IPS-20b (cell line): ENCODE measurements at regions not wholly inside any gene's neighbourhood (a gene's known extent, or its start where the extent isn't known, plus 50 kb on each side); places are given as distances from the start of the nearest gene placed in this dataset.

Experiments
- H3K27ac ChIP-seq: one replicate; pipeline ENCODE4 v1.5.1; 2013; ENCODE audit warnings: low read length
- H3K27me3 ChIP-seq: 2 replicates; pipeline ENCODE4 v1.6.1; 2013; ENCODE audit warnings: mild to moderate bottlenecking, low read length, inconsistent platforms; ENCODE audit not compliant: insufficient read depth
- H3K36me3 ChIP-seq: 2 replicates; pipeline ENCODE4 v1.6.1; 2013; ENCODE audit warnings: low read depth, mild to moderate bottlenecking, inconsistent platforms, low read length, moderate library complexity; ENCODE audit not compliant: insufficient read depth
- H3K4me1 ChIP-seq: 2 replicates; pipeline ENCODE4 v1.6.1; 2013; ENCODE audit warnings: mild to moderate bottlenecking, control low read depth, inconsistent platforms, low read length, moderate library complexity; ENCODE audit not compliant: insufficient read depth
- H3K4me3 ChIP-seq: 2 replicates; pipeline ENCODE4 v1.5.1; 2013; ENCODE audit warnings: mild to moderate bottlenecking, low read length, inconsistent platforms
- H3K9ac ChIP-seq: 2 replicates; pipeline ENCODE4 v1.6.1; 2013; ENCODE audit warnings: low read depth, mild to moderate bottlenecking, inconsistent platforms, low read length, moderate library complexity
- H3K9me3 ChIP-seq: 2 replicates; pipeline ENCODE4 v1.6.1; 2013; ENCODE audit warnings: mild to moderate bottlenecking, low read depth, low read length, inconsistent platforms; ENCODE audit not compliant: insufficient read depth

DNA sequence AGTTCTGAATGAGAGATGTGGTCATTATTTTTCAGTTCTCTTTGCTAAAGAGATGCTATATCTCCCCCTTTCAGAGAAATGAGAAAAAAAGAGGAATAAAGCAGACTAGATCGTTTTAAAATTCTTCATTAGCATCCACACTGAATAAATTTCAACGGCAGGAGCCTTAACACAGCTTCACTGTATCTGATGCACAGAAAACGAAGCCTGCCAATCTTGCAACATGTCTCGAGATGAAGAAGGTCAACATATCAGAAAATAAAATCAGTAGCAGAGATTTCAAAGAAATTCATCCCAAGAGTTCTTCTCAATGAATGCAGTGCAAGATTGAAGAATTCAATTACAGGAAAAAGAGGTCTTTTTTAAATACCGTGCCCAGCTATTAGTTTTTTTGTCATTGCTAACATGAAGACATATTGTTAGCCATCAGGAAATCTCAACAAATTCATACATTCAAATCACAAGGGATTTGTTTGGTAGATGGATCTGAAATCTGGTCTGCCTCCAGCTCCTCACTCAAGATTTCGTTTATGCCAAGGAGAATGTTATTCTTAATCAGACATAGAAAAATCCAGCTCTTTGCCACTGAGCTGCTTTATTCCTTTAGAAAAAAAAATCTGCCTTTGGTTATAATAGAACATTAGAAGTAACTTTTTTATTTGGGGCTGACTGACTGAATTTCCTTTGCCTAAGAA, 76.4 kb upstream of the DAB1 start:
- H3K9ac ChIP-seq = no peak overlapping the region
- no peaks in the 10 kb centered on the region for H3K9me3 ChIP-seq
- no peak overlapping the region for H3K4me3 ChIP-seq
- no peaks in the 10 kb centered on the region for H3K36me3 ChIP-seq
- H3K27ac ChIP-seq = no peak overlapping the region
- no peaks in the 10 kb centered on the region for H3K4me1 ChIP-seq
- H3K27me3 ChIP-seq = no peaks in the 10 kb centered on the region

DNA sequence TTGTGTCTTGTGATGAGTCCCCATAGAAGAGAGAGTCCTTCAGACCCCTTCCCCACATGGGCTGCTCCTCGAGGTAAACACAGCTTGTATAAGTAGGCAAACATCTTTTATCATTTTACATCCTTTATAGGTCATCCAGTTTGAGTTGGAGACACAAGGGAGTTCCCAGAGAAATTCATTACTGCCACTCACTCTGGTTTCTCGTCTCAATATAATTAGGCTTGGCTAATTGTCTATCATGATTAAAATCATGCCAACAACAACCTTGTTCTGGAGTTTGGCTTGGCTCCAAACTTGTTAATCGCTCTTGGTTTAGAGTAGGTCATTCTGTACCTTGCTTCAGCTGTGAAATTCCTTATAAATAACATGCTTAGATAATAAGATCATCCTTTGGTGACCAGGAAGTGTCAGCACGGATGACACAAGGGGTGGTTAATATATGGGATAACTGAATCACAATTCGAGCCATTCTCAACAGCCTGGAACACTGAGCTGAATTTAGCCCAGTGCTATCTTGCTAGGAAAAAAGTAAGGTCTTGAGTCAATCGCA, 70.7 kb upstream of the DAB1 start:
- Histone ChIP-seq H3K27ac (no peak overlapping the region), H3K9ac (no peak overlapping the region), H3K4me1 (no peaks in the 10 kb centered on the region), H3K36me3 (no peaks in the 10 kb centered on the region), H3K27me3 (no peaks in the 10 kb centered on the region), H3K9me3 (no peaks in the 10 kb centered on the region), H3K4me3 (no peak overlapping the region)

DNA sequence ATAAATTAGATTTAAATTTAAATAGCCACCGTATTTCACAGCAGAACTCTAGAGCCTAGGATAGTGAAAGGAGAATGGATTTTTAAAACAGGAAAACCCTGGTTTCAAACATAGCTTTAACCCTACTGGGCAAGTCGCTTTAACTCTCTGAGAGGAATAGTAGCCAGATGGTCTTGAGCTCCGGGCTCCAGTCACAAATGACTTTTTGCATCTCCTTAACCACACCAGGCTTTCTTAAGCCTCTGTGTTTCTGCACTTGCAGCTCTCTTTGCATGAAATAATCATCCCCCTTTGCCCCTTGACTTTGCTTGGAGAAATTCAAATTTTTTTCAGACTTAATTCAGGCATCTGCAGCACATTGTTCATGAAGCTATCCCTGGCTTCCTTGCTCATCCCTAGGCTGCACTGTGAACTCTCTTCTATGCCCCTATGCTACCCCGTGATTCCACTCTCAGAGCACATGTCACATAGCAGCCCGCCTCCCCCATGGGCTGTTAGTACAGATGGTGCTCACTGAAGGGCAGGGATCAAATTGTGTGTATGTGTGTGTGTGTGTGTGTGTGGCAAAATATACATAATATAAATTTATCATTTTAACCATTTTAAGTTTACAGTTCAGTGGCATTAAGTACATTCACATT, 68.8 kb upstream of the DAB1 start:
- Histone ChIP-seq H3K27me3 (no peaks in the 10 kb centered on the region), H3K4me1 (0 out of 2 replicates have a peak, but pooled peaks cover 4% of the 10 kb centered on the region), H3K4me3 (no peak overlapping the region), H3K9ac (no peak overlapping the region), H3K9me3 (no peaks in the 10 kb centered on the region), H3K27ac (no peak overlapping the region), H3K36me3 (no peaks in the 10 kb centered on the region)

DNA sequence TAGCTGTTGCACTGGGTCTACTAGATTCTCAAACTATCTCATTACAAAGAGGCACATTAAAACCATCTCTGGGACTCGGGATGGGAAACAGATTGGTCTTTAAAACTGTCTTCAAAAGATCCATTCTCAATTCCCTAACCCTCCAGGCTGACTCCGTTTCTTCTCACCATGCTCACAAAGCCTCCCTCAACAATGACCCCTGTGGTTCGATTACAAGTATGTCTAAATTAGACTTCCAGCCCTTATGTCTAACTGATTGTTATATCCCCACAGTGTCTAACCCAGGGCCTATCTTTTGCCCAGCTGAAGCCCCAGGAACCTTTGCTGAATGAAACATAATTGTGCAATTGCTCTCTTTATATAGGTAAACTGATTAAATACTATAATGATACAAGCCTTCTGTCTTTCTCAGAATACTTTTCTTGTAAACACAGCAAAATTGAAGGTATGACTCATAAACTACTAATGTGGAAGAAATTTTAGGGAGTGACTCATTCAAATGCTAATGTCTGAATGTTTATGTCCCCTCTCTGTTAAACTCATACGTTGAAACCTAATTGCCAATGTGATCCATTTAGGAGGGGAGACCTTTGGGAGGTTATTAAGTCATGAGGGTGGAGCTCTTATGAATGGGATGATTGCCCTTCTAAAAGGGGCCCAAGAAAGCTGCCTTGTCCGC, 65.6 kb upstream of the DAB1 start:
- Histone ChIP-seq H3K27me3 (no peaks in the 10 kb centered on the region), H3K9ac (no peak overlapping the region), H3K4me3 (no peak overlapping the region), H3K9me3 (no peaks in the 10 kb centered on the region), H3K4me1 (0 out of 2 replicates have a peak, but pooled peaks cover 4% of the 10 kb centered on the region), H3K36me3 (no peaks in the 10 kb centered on the region), H3K27ac (no peak overlapping the region)

DNA sequence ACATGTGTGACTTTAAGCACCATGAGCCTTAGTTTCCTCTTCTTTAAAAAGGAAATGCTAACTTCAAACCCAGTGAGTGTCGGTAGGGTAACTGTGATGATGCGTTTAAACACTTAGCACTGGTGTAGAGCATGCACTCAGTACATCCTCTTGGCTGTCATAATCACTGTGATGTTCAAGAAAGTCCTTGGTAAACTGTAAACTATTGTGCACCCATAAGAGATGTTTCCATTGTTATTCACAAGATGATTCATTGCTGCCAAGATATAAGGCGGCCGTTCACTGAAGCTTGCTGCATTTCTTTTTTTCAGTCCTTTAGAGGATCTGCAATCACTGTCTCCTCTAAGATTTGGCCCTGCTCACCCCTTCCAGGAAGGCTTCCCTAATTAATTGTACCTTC, 61.8 kb upstream of the DAB1 start:
- H3K36me3 ChIP-seq = no peaks in the 10 kb centered on the region
- no peaks in the 10 kb centered on the region for H3K27me3 ChIP-seq
- no peak overlapping the region for H3K9ac ChIP-seq
- no peaks in the 10 kb centered on the region for H3K9me3 ChIP-seq
- H3K4me1 ChIP-seq = 0 out of 2 replicates have a peak, but pooled peaks cover 4% of the 10 kb centered on the region
- no peak overlapping the region for H3K4me3 ChIP-seq
- H3K27ac ChIP-seq = no peak overlapping the region

DNA sequence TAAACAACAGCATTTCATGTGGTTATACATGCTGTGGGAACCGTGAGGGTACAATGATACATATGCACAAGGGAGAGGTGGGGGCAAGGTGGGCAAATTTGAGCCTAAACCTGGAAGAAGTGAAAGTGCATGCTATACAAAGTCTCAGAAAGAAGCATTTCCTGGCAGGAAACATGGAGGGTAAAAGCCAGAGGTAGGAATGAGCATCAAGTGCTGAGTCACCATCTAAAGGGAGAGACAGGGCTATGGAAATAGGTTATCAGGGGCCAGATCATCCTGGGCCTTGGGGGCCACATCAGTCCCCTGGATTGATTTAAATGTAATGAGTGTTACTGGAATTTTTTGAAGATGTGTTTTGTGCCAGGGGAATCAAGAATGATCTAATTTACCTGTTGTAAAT, 60.1 kb upstream of the DAB1 start:
- no peak overlapping the region for H3K4me3 ChIP-seq

DNA sequence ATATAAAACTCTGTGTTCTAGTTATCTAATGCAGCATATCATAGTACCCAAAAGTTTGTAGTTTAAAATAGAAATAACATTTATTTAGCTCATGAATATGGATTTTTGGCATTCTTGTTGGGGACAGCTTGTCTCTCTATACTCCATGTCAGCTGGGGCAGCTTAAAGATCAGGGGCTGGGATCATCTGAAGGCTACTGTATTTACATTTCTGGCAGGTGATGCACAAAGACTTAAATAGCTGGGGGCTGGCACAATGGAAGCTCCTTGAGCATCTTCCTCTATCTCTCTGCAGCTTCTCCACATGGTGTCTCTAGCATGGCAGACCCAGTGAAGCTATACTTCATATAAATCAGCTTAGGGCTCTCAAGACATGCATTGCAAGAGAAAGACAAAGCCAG, 55.6 kb upstream of the DAB1 start:
- no peaks in the 10 kb centered on the region for H3K36me3 ChIP-seq
- H3K9ac ChIP-seq = no peak overlapping the region

More for the DNA sequence above, 60.1 kb upstream of the DAB1 start:
- Histone ChIP-seq H3K36me3 (no peaks in the 10 kb centered on the region), H3K27ac (no peak overlapping the region), H3K9me3 (no peaks in the 10 kb centered on the region), H3K9ac (no peak overlapping the region), H3K4me1 (no peaks in the 10 kb centered on the region), H3K27me3 (no peaks in the 10 kb centered on the region)

DNA sequence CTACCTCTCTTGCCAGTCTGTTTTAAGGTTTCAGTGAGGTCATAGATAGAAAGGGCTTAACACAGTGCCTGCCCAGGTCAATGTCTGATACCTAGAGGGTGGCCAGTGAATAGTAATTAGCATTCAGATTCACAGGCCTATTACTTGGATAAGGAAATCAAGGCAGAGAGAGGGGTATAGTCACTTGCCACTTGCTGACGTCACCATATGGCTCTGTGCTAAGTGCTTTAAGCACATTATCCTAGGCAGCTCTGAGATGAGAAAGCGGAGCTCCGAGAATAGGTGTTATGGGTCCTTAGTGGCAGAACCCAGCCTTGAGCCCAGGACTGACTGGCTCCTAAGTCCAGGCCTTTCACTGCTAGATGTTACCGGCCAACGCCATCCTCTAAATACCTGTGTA, 51.5 kb upstream of the DAB1 start:
- peaks cover 1% of the 10 kb centered on the region for H3K4me1 ChIP-seq
- H3K27ac ChIP-seq = no peak overlapping the region
- no peak overlapping the region for H3K9ac ChIP-seq
- no peaks in the 10 kb centered on the region for H3K9me3 ChIP-seq
- no peaks in the 10 kb centered on the region for H3K27me3 ChIP-seq
- H3K4me3 ChIP-seq = no peak overlapping the region
- no peaks in the 10 kb centered on the region for H3K36me3 ChIP-seq

More for the DNA sequence above, 55.6 kb upstream of the DAB1 start:
- no peaks in the 10 kb centered on the region for H3K9me3 ChIP-seq
- no peak overlapping the region for H3K27ac ChIP-seq
- H3K4me3 ChIP-seq = no peak overlapping the region
- H3K4me1 ChIP-seq = no peaks in the 10 kb centered on the region
- no peaks in the 10 kb centered on the region for H3K27me3 ChIP-seq

DNA sequence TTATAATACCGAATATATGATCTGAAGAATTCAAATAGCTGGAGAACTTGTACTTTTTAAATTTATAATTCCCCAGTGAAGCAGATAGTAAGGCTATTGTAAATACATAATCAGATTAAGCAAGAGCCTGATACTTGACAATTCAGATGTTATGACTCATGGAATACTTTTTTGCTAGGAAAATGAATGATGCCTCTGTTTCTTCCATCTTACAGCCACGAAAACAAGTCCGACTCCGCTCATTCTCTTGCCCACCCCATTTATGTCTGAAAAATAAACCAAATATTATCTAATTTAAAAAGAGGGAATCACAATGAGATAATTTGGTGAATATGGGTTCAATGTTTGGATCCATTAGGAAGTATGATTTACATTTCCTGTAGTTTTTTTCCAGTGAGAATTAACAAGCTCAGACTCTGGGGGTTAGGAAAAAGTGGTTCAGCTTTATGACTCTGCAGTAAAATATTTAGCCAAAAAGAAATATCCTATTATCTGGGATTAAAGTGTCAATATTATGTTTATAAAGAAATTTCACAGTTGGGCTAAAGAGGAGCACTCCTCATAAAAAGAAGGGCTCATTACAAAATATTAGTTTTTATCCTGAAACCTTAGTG, 50.4 kb upstream of the DAB1 start:
- Histone ChIP-seq H3K4me3 (no peak overlapping the region), H3K27me3 (no peaks in the 10 kb centered on the region), H3K9me3 (no peaks in the 10 kb centered on the region), H3K36me3 (no peaks in the 10 kb centered on the region), H3K4me1 (peaks cover 8% of the 10 kb centered on the region), H3K27ac (no peak overlapping the region), H3K9ac (no peak overlapping the region)
